KMS-11 (cell line): ENCODE measurements at regions not wholly inside any gene's neighbourhood (a gene's known extent, or its start where the extent isn't known, plus 50 kb on each side); places are given as distances from the start of the nearest gene placed in this dataset.
A peak's percentile ranks its signal among the peaks of the same experiment; 100 is the strongest.

Experiments used
- H2AFZ ChIP-seq: fragments of 200-600 bp; sonication (generic); 2 replicates; pipeline ENCODE4 v1.6.1; 2016; ENCODE audit warnings: antibody characterized with exemption, mixed run types, low read depth
- H3K27ac ChIP-seq: fragments of 200-600 bp; sonication (generic); 2 replicates; pipeline ENCODE4 v1.6.1; 2016; ENCODE audit warnings: mild to moderate bottlenecking, mixed run types
- H3K27me3 ChIP-seq: fragments of 200-600 bp; sonication (generic); 2 replicates; pipeline ENCODE4 v1.6.1; 2017; ENCODE audit warnings: mild to moderate bottlenecking, low read depth, mixed run types, moderate library complexity; ENCODE audit not compliant: insufficient read depth
- H3K36me3 ChIP-seq: fragments of 200-600 bp; sonication (generic); 2 replicates; pipeline ENCODE4 v1.6.1; 2017; ENCODE audit warnings: mild to moderate bottlenecking, mixed run types; ENCODE audit not compliant: insufficient read depth
- H3K4me1 ChIP-seq: fragments of 200-600 bp; sonication (generic); 2 replicates; pipeline ENCODE4 v1.6.1; 2016; ENCODE audit warnings: mild to moderate bottlenecking, low read depth, mixed run types; ENCODE audit not compliant: poor library complexity, severe bottlenecking
- H3K4me2 ChIP-seq: fragments of 200-600 bp; sonication (generic); 2 replicates; pipeline ENCODE4 v1.7.0; 2016; ENCODE audit warnings: mild to moderate bottlenecking, mixed run types
- H3K4me3 ChIP-seq: fragments of 200-600 bp; sonication (generic); IDR thresholded peaks from 2 replicates; pipeline ENCODE4 v1.6.1; 2017; ENCODE audit warnings: low read depth, low read length, mixed read lengths; ENCODE audit not compliant: insufficient read depth
- H3K79me2 ChIP-seq: fragments of 200-600 bp; sonication (generic); 2 replicates; pipeline ENCODE4 v1.6.1; 2016; ENCODE audit warnings: low read depth, mixed run types; ENCODE audit not compliant: insufficient read depth
- H3K9ac ChIP-seq: fragments of 200-600 bp; sonication (generic); 2 replicates; pipeline ENCODE4 v1.6.1; 2016; ENCODE audit warnings: mild to moderate bottlenecking, mixed run types
- H4K20me1 ChIP-seq: fragments of 200-600 bp; sonication (generic); 2 replicates; pipeline ENCODE4 v1.6.1; 2016; ENCODE audit warnings: mild to moderate bottlenecking, mixed run types; ENCODE audit not compliant: insufficient read depth
- TF ChIP-seq, protein P1 (sequence below): fragments of 200-600 bp; sonication (generic); conservative IDR thresholded peaks from 2 replicates; pipeline ENCODE4 v1.6.1; 2017; ENCODE audit warnings: low read depth, mild to moderate bottlenecking, antibody characterized with exemption, low read length, moderate library complexity, mixed read lengths

DNA sequence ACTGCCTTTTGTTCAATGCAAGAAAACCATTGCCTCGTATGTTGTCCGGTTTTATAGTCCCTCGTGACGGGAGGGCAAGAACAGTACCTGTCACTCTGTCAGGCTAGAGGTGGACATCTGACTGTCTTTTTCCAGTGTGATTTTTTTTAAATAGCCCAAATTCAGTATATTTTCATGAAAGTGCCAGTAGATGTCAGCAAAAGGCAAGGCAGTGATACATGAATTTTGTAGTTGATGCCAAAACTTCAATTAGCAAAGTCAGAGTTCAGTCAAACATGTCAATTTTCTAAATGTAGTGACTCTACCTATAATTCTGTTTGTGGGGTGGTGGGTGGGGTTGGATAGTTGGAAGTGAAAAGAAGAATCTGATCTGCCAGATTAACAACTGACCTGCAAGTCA, 296.0 kb upstream of the MC4R start:
- Histone ChIP-seq H3K79me2 (no peaks in the 10 kb centered on the region), H3K27ac (no peak overlapping the region), H3K9ac (no peak overlapping the region), H3K4me2 (no peak overlapping the region), H3K27me3 (no peaks in the 10 kb centered on the region), H3K4me3 (no peak overlapping the region), H4K20me1 (no peaks in the 10 kb centered on the region), H2AFZ (no peak overlapping the region), H3K36me3 (no peaks in the 10 kb centered on the region), H3K4me1 (peaks cover 30% of the 10 kb centered on the region)
- TF ChIP-seq, protein P1, sequence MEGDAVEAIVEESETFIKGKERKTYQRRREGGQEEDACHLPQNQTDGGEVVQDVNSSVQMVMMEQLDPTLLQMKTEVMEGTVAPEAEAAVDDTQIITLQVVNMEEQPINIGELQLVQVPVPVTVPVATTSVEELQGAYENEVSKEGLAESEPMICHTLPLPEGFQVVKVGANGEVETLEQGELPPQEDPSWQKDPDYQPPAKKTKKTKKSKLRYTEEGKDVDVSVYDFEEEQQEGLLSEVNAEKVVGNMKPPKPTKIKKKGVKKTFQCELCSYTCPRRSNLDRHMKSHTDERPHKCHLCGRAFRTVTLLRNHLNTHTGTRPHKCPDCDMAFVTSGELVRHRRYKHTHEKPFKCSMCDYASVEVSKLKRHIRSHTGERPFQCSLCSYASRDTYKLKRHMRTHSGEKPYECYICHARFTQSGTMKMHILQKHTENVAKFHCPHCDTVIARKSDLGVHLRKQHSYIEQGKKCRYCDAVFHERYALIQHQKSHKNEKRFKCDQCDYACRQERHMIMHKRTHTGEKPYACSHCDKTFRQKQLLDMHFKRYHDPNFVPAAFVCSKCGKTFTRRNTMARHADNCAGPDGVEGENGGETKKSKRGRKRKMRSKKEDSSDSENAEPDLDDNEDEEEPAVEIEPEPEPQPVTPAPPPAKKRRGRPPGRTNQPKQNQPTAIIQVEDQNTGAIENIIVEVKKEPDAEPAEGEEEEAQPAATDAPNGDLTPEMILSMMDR = peak; percentile 66

DNA sequence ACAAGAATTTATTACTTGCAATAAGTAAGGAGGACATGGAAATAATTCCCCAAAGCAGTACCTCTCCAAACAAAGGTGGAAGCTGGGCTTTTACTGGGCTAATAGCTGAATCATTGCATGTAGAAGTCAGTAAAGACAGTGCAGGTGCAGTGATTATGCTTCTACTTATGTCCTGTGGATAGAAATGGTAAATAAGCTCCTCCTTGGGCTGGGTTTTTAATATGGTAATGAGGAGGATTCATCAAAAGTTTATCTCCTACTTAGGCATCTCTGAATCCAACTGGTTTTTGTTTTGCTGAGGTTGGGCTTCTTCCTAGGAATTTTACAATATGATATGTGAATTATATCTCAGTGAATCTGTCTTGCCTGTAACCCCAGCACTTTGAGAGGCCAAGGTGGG, 297.4 kb upstream of the MC4R start:
- no peak overlapping the region for H3K27ac ChIP-seq
- H2AFZ ChIP-seq = no peak overlapping the region
- H3K27me3 ChIP-seq = no peaks in the 10 kb centered on the region
- no peaks in the 10 kb centered on the region for H3K79me2 ChIP-seq
- H3K4me1 ChIP-seq = peaks cover 16% of the 10 kb centered on the region
- H4K20me1 ChIP-seq = no peaks in the 10 kb centered on the region
- H3K36me3 ChIP-seq = no peaks in the 10 kb centered on the region
- H3K4me2 ChIP-seq = no peak overlapping the region
- TF ChIP-seq, protein P1 = no peak
- H3K9ac ChIP-seq = no peak overlapping the region
- no peak overlapping the region for H3K4me3 ChIP-seq

DNA sequence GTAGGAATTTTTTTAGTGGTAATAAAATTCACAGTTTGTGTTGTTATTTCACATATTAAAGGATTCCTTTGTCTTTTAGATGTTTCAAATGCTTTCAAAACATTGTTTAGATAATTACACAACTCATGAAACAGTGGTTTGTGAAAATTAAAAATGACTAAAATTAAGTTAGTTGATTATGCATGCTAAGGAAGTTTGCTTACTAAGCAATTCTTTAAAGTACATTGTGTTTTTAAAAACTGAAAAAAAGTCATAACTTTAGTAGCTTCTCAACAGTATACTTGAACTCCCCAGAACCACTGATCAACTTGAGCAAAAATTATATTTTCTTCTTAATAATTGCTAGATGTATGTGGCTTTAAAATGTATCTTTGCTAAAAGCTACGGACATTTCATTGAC, 298.4 kb upstream of the MC4R start:
- Histone ChIP-seq H3K27ac (no peak overlapping the region), H4K20me1 (no peaks in the 10 kb centered on the region), H3K4me3 (no peak overlapping the region), H3K4me2 (no peak overlapping the region), H2AFZ (no peak overlapping the region), H3K27me3 (no peaks in the 10 kb centered on the region), H3K4me1 (peaks cover 5% of the 10 kb centered on the region), H3K9ac (no peak overlapping the region), H3K79me2 (no peaks in the 10 kb centered on the region), H3K36me3 (no peaks in the 10 kb centered on the region)
- TF ChIP-seq, protein P1 = no peak

DNA sequence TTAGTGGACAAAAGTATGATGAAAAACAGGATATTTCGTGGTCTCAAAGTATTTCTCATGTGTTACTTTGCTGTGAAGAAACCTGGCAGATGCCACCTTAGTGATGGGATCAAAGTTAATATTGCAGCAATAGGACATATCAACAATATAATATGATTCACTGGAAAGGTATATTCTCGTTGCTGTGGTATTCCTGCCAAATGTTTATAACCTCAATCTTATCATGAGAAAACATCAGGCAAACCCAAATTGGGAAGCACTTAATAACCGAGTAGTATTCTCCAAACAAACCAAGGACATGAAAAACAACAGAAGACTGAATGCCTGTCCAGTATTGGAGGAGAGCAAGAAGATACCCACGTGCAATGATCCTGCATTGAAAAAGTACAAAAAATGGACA, 302.6 kb upstream of the MC4R start:
- Histone ChIP-seq H3K4me3 (no peak overlapping the region), H3K4me1 (peaks cover 2% of the 10 kb centered on the region), H2AFZ (no peak overlapping the region), H3K27ac (no peak overlapping the region), H3K4me2 (no peak overlapping the region), H3K36me3 (no peaks in the 10 kb centered on the region), H4K20me1 (no peaks in the 10 kb centered on the region), H3K79me2 (no peaks in the 10 kb centered on the region), H3K27me3 (no peaks in the 10 kb centered on the region), H3K9ac (no peak overlapping the region)
- TF ChIP-seq, protein P1 = no peak
